HCT116 (cell line): ENCODE measurements at regions not wholly inside any gene's neighbourhood (a gene's known extent, or its start where the extent isn't known, plus 50 kb on each side); places are given as distances from the start of the nearest gene placed in this dataset.

Experiments used
- EGR1 ChIP-seq: IDR thresholded peaks from 2 replicates; pipeline ENCODE4 v1.6.1; 2012; ENCODE audit warnings: low read depth
- EZH2 ChIP-seq: fragments of 200-600 bp; sonication (generic); IDR thresholded peaks from 2 replicates; pipeline ENCODE4 v1.6.1; 2017; ENCODE audit warnings: antibody characterized with exemption, mixed run types
- FOSL1 ChIP-seq: IDR thresholded peaks from 2 replicates; pipeline ENCODE4 v1.6.1; 2012; ENCODE audit warnings: low read depth
- POLR2A ChIP-seq: IDR thresholded peaks from 2 replicates; pipeline ENCODE4 v1.7.0; 2011; ENCODE audit warnings: borderline replicate concordance; ENCODE audit not compliant: insufficient read depth, insufficient read length; ENCODE audit errors: extremely low read depth
- POLR2AphosphoS5 ChIP-seq: IDR thresholded peaks from 2 replicates; pipeline ENCODE4 v1.6.1; 2011; ENCODE audit warnings: mild to moderate bottlenecking, low read depth, low read length, moderate library complexity
- RAD21 ChIP-seq: IDR thresholded peaks from 2 replicates; pipeline ENCODE4 v1.6.1; 2012; ENCODE audit warnings: low read depth, mild to moderate bottlenecking
- TCF7L2 ChIP-seq: IDR thresholded peaks from 2 replicates; pipeline ENCODE4 v1.7.0; 2011; ENCODE audit warnings: borderline replicate concordance, inconsistent platforms; ENCODE audit not compliant: insufficient read depth, insufficient read length; ENCODE audit errors: extremely low read depth
- YY1 ChIP-seq: IDR thresholded peaks from 2 replicates; pipeline ENCODE4 v1.6.1; 2011; ENCODE audit warnings: low read length, low read depth, moderate library complexity, mild to moderate bottlenecking; ENCODE audit not compliant: insufficient replicate concordance; ENCODE audit errors: extremely low read depth
- ZFX ChIP-seq: fragments of 450-650 bp; IDR thresholded peaks from 2 replicates; pipeline ENCODE4 v1.6.1; 2017
- ZNF274 ChIP-seq: fragments of 200-500 bp; sonication (Bioruptor generic); IDR thresholded peaks from 2 replicates; pipeline ENCODE4 v1.6.1; 2014; ENCODE audit warnings: mild to moderate bottlenecking, low read depth, low read length, inconsistent platforms
- TF ChIP-seq, protein P1 (sequence below): IDR thresholded peaks from 2 replicates; pipeline ENCODE4 v1.6.1; 2012
- TF ChIP-seq, protein P2 (sequence below), 3 experiments: fragments of 200-600 bp in 1 of 3; sonication (generic) in 1 of 3; IDR thresholded peaks in 2 of 3; conservative IDR thresholded peaks in 1 of 3; 2 replicates each; pipeline ENCODE4 v1.5.1; 2012 to 2017; ENCODE audit warnings: low read depth in 2 of 3, low read length in 2 of 3, antibody characterized with exemption in 1 of 3, borderline replicate concordance in 1 of 3, control low read depth in 1 of 3, mild to moderate bottlenecking in 1 of 3, mixed read lengths in 1 of 3, mixed run types in 1 of 3, moderate library complexity in 1 of 3; ENCODE audit not compliant: insufficient read depth in 1 of 3
- TF ChIP-seq, protein P3 (sequence below): IDR thresholded peaks from 2 replicates; pipeline ENCODE4 v1.6.1; 2011; ENCODE audit warnings: mild to moderate bottlenecking, low read length, moderate library complexity; ENCODE audit not compliant: insufficient replicate concordance; ENCODE audit errors: extremely low read depth
- TF ChIP-seq, protein P4 (sequence below): IDR thresholded peaks from 2 replicates; pipeline ENCODE4 v1.6.1; 2012

GRCh38 chr4:157885811-157886210, 287.0 kb downstream of the GASK1B start:
- TF ChIP-seq POLR2A (no peak), ZFX (no peak), EZH2 (no peak), POLR2AphosphoS5 (no peak), TCF7L2 (no peak), YY1 (no peak), ZNF274 (no peak), EGR1 (no peak), FOSL1 (no peak), RAD21 (no peak)
- TF ChIP-seq, protein P1, sequence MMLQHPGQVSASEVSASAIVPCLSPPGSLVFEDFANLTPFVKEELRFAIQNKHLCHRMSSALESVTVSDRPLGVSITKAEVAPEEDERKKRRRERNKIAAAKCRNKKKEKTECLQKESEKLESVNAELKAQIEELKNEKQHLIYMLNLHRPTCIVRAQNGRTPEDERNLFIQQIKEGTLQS, result no peak
- TF ChIP-seq, protein P2, sequence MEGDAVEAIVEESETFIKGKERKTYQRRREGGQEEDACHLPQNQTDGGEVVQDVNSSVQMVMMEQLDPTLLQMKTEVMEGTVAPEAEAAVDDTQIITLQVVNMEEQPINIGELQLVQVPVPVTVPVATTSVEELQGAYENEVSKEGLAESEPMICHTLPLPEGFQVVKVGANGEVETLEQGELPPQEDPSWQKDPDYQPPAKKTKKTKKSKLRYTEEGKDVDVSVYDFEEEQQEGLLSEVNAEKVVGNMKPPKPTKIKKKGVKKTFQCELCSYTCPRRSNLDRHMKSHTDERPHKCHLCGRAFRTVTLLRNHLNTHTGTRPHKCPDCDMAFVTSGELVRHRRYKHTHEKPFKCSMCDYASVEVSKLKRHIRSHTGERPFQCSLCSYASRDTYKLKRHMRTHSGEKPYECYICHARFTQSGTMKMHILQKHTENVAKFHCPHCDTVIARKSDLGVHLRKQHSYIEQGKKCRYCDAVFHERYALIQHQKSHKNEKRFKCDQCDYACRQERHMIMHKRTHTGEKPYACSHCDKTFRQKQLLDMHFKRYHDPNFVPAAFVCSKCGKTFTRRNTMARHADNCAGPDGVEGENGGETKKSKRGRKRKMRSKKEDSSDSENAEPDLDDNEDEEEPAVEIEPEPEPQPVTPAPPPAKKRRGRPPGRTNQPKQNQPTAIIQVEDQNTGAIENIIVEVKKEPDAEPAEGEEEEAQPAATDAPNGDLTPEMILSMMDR (IDR thresholded peaks at IDR 0.05 in 2 of 3, conservative IDR thresholded peaks at IDR 0.05 in 1 of 3; ENCODE audit: borderline replicate concordance in 1 of 3, insufficient read depth in 1 of 3, low read depth in 2 of 3, low read length in 2 of 3), result no peak
- TF ChIP-seq, protein P3, sequence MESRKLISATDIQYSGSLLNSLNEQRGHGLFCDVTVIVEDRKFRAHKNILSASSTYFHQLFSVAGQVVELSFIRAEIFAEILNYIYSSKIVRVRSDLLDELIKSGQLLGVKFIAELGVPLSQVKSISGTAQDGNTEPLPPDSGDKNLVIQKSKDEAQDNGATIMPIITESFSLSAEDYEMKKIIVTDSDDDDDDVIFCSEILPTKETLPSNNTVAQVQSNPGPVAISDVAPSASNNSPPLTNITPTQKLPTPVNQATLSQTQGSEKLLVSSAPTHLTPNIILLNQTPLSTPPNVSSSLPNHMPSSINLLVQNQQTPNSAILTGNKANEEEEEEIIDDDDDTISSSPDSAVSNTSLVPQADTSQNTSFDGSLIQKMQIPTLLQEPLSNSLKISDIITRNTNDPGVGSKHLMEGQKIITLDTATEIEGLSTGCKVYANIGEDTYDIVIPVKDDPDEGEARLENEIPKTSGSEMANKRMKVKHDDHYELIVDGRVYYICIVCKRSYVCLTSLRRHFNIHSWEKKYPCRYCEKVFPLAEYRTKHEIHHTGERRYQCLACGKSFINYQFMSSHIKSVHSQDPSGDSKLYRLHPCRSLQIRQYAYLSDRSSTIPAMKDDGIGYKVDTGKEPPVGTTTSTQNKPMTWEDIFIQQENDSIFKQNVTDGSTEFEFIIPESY, result no peak
- TF ChIP-seq, protein P4, sequence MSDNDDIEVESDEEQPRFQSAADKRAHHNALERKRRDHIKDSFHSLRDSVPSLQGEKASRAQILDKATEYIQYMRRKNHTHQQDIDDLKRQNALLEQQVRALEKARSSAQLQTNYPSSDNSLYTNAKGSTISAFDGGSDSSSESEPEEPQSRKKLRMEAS, result no peak
